Loucy (cell line): ENCODE measurements at regions not wholly inside any gene's neighbourhood (a gene's known extent, or its start where the extent isn't known, plus 50 kb on each side); places are given as distances from the start of the nearest gene placed in this dataset.
"Not testable (repeated sequence)": the region's sequence is repeated elsewhere in the genome, so short reads cannot be mapped to it uniquely, and the experiment has no call there.

Experiments
- H2AFZ ChIP-seq: fragments of 200-600 bp; sonication (generic); 2 replicates; pipeline ENCODE4 v1.6.0; 2016; ENCODE audit warnings: antibody characterized with exemption, mild to moderate bottlenecking, low read length, moderate library complexity
- H3F3A ChIP-seq: fragments of 200-600 bp; 2 replicates; pipeline ENCODE4 v1.6.0; 2016; ENCODE audit warnings: antibody characterized with exemption, low read depth, mild to moderate bottlenecking
- H3K27me3 ChIP-seq: fragments of 200-600 bp; sonication (generic); 2 replicates; pipeline ENCODE4 v1.6.1; 2014; ENCODE audit warnings: low read length, mild to moderate bottlenecking; ENCODE audit not compliant: insufficient read depth, poor library complexity, severe bottlenecking
- H3K36me3 ChIP-seq: fragments of 200-600 bp; sonication (generic); 2 replicates; pipeline ENCODE4 v1.6.1; 2016; ENCODE audit warnings: low read length; ENCODE audit not compliant: insufficient read depth
- H3K4me1 ChIP-seq: fragments of 200-600 bp; sonication (generic); 2 replicates; pipeline ENCODE4 v1.5.1; 2014; ENCODE audit warnings: low read length, mild to moderate bottlenecking; ENCODE audit not compliant: insufficient read depth, poor library complexity, severe bottlenecking
- H3K4me2 ChIP-seq: fragments of 200-600 bp; sonication (generic); 2 replicates; pipeline ENCODE4 v1.6.0; 2014; ENCODE audit warnings: antibody characterized with exemption, low read length, low read depth, mild to moderate bottlenecking; ENCODE audit not compliant: poor library complexity, severe bottlenecking
- H3K4me3 ChIP-seq: fragments of 200-600 bp; sonication (generic); 2 replicates; pipeline ENCODE4 v1.5.1; 2014; ENCODE audit warnings: low read length, mild to moderate bottlenecking, mixed read lengths; ENCODE audit not compliant: poor library complexity, severe bottlenecking
- H3K79me2 ChIP-seq: fragments of 200-600 bp; sonication (generic); 2 replicates; pipeline ENCODE4 v1.6.1; 2014; ENCODE audit warnings: low read length; ENCODE audit not compliant: insufficient read depth
- H3K9ac ChIP-seq: fragments of 200-600 bp; sonication (generic); 2 replicates; pipeline ENCODE4 v1.6.0; 2014; ENCODE audit warnings: mild to moderate bottlenecking, low read depth, low read length, moderate library complexity; ENCODE audit not compliant: poor library complexity, severe bottlenecking
- H3K9me2 ChIP-seq: fragments of 200-600 bp; sonication (generic); replicated peaks from 2 replicates; pipeline ENCODE4 v1.6.1; 2016; ENCODE audit warnings: low read depth, low read length, mixed read lengths
- H3K9me3 ChIP-seq: fragments of 200-600 bp; sonication (generic); 2 replicates; pipeline ENCODE4 v1.6.1; 2014; ENCODE audit warnings: mild to moderate bottlenecking, antibody characterized with exemption, low read length, low read depth; ENCODE audit not compliant: insufficient read depth
- H4K20me1 ChIP-seq: fragments of 200-600 bp; sonication (generic); 2 replicates; pipeline ENCODE4 v1.6.0; 2014; ENCODE audit warnings: antibody characterized with exemption, low read length, mild to moderate bottlenecking; ENCODE audit not compliant: insufficient read depth, poor library complexity, severe bottlenecking
- EZH2phosphoT487 ChIP-seq: fragments of 200-600 bp; IDR thresholded peaks from 2 replicates; pipeline ENCODE4 v1.6.1; 2018; ENCODE audit warnings: antibody characterized with exemption, mild to moderate bottlenecking, moderate library complexity, borderline replicate concordance
- TF ChIP-seq, protein P1 (sequence below): fragments of 200-600 bp; sonication (generic); conservative IDR thresholded peaks from 2 replicates; pipeline ENCODE4 v1.5.1; 2014; ENCODE audit warnings: mild to moderate bottlenecking, antibody characterized with exemption, low read length

GRCh38 chr3:18207226-18207625 lies 217.9 kb downstream of the SATB1 start:
- Histone ChIP-seq H3K9ac (no peak overlapping the region), H4K20me1 (no peaks in the 10 kb centered on the region), H3F3A (no peaks in the 10 kb centered on the region), H3K9me2 (no peaks in the 10 kb centered on the region), H2AFZ (no peak overlapping the region), H3K4me1 (peaks cover 60% of the 10 kb centered on the region), H3K4me2 (no peak overlapping the region), H3K4me3 (no peak overlapping the region), H3K36me3 (no peaks in the 10 kb centered on the region), H3K27me3 (no peaks in the 10 kb centered on the region), H3K79me2 (no peaks in the 10 kb centered on the region), H3K9me3 (no peaks in the 10 kb centered on the region)
- TF ChIP-seq, protein P1, sequence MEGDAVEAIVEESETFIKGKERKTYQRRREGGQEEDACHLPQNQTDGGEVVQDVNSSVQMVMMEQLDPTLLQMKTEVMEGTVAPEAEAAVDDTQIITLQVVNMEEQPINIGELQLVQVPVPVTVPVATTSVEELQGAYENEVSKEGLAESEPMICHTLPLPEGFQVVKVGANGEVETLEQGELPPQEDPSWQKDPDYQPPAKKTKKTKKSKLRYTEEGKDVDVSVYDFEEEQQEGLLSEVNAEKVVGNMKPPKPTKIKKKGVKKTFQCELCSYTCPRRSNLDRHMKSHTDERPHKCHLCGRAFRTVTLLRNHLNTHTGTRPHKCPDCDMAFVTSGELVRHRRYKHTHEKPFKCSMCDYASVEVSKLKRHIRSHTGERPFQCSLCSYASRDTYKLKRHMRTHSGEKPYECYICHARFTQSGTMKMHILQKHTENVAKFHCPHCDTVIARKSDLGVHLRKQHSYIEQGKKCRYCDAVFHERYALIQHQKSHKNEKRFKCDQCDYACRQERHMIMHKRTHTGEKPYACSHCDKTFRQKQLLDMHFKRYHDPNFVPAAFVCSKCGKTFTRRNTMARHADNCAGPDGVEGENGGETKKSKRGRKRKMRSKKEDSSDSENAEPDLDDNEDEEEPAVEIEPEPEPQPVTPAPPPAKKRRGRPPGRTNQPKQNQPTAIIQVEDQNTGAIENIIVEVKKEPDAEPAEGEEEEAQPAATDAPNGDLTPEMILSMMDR: no peak
- no peak for TF ChIP-seq EZH2phosphoT487

DNA sequence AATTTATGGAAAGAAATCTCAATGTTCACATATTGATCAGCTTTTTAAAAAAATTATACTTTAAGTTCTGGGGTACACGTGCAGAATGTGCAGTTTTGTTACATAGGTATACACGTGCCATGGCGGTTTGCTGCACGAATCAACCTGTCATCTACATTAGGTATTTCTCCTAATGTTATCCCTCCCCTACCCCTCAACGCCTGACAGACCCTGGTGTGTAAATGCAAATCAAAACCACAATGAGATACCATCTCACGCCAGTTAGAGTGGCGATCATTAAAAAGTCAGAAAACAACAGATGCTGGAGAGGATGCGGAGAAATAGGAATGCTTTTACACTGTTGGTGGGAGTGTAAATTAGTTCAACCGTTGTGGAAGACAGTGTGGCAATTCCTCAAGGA lies 219.4 kb downstream of the SATB1 start:
- H3K9me2 ChIP-seq, H3K4me2 ChIP-seq, H3K4me3 ChIP-seq, H3K9ac ChIP-seq, H3K27me3 ChIP-seq, H3K36me3 ChIP-seq, H4K20me1 ChIP-seq, H3K79me2 ChIP-seq, H2AFZ ChIP-seq, H3F3A ChIP-seq, H3K9me3 ChIP-seq: not testable (repeated sequence)
- peaks cover 50% of the 10 kb centered on the region for H3K4me1 ChIP-seq

GRCh38 chr3:18201315-18201714 lies 223.8 kb downstream of the SATB1 start:
- H4K20me1 ChIP-seq: no peaks in the 10 kb centered on the region
- no peak overlapping the region for H2AFZ ChIP-seq
- H3K9ac ChIP-seq: no peak overlapping the region
- H3K27me3 ChIP-seq: no peaks in the 10 kb centered on the region
- no peak overlapping the region for H3K4me3 ChIP-seq
- no peaks in the 10 kb centered on the region for H3K9me2 ChIP-seq
- H3K9me3 ChIP-seq: peaks cover 35% of the 10 kb centered on the region
- H3F3A ChIP-seq: no peaks in the 10 kb centered on the region
- H3K36me3 ChIP-seq: no peaks in the 10 kb centered on the region
- TF ChIP-seq, protein P1: no peak
- TF ChIP-seq EZH2phosphoT487: no peak
- H3K4me1 ChIP-seq: peaks cover 19% of the 10 kb centered on the region
- no peak overlapping the region for H3K4me2 ChIP-seq
- no peaks in the 10 kb centered on the region for H3K79me2 ChIP-seq

- Histone ChIP-seq H2AFZ (no peak overlapping the region), H3K9me3 (peaks cover 35% of the 10 kb centered on the region), H3K4me3 (no peak overlapping the region), H3K36me3 (no peaks in the 10 kb centered on the region), H4K20me1 (no peaks in the 10 kb centered on the region), H3K4me2 (no peak overlapping the region), H3F3A (no peaks in the 10 kb centered on the region), H3K9me2 (no peaks in the 10 kb centered on the region), H3K4me1 (peaks cover 14% of the 10 kb centered on the region), H3K79me2 (no peaks in the 10 kb centered on the region), H3K9ac (no peak overlapping the region), H3K27me3 (no peaks in the 10 kb centered on the region)
- TF ChIP-seq, protein P1: no peak
- no peak for TF ChIP-seq EZH2phosphoT487
Observed at GRCh38 chr3:18199757-18200156, 225.4 kb downstream of the SATB1 start.
